Subcutaneous abdominal adipose tissue (tissue), 5 donors: ENCODE measurements at regions not wholly inside any gene's neighbourhood (a gene's known extent, or its start where the extent isn't known, plus 50 kb on each side); places are given as distances from the start of the nearest gene placed in this dataset.

ENCODE experiments used
- H3K27ac ChIP-seq: one replicate; pipeline ENCODE4 v1.7.0; 2013; ENCODE audit warnings: low read depth, mild to moderate bottlenecking, inconsistent platforms, low read length, moderate library complexity
- H3K27me3 ChIP-seq, 5 donors: one replicate each; pipeline ENCODE4 v1.7.0; 2013; ENCODE audit warnings: low read length in 5 of 5, inconsistent platforms in 1 of 5; ENCODE audit not compliant: control insufficient read depth in 5 of 5, insufficient read depth in 4 of 5
- H3K36me3 ChIP-seq, 5 donors: one replicate each; pipeline ENCODE4 v1.7.0; 2013; ENCODE audit warnings: low read length in 5 of 5; ENCODE audit not compliant: control insufficient read depth in 5 of 5, insufficient read depth in 5 of 5
- H3K4me1 ChIP-seq, 5 donors: one replicate each; pipeline ENCODE4 v1.7.0; 2013; ENCODE audit warnings: low read length in 5 of 5, mild to moderate bottlenecking in 3 of 5, moderate library complexity in 1 of 5; ENCODE audit not compliant: control insufficient read depth in 5 of 5, insufficient read depth in 5 of 5
- H3K4me3 ChIP-seq, 5 donors: one replicate each; pipeline ENCODE4 v1.7.0; 2013; ENCODE audit warnings: low read length in 5 of 5, low read depth in 1 of 5
- H3K9ac ChIP-seq, 5 donors: one replicate each; pipeline ENCODE4 v1.7.0; 2013; ENCODE audit warnings: low read length in 5 of 5, mild to moderate bottlenecking in 4 of 5, moderate library complexity in 3 of 5
- H3K9me3 ChIP-seq, 5 donors: one replicate each; pipeline ENCODE4 v1.7.0; 2013; ENCODE audit warnings: low read length in 5 of 5; ENCODE audit not compliant: control insufficient read depth in 5 of 5
- donor health status: healthy.
- donor health status: healthy.
- donor health status: healthy.
- donor health status: healthy.
- donor health status: healthy.

- Histone ChIP-seq H3K9ac (peak overlapping the region in 1 of 5 donors; percentile 40), H3K9me3 (no peaks in the 10 kb centered on the region), H3K27ac (no peak overlapping the region), H3K36me3 (no peaks in the 10 kb centered on the region), H3K27me3 (no peaks in the 10 kb centered on the region), H3K4me1 (peaks cover 6 to 30% (median 16%) of the 10 kb centered on the region in 5 donors), H3K4me3 (no peak overlapping the region)
These were observed 229.2 kb downstream of the PRL start for GRCh38 chr6:22067671-22068070.

- Histone ChIP-seq H3K9ac (no peak overlapping the region), H3K4me1 (peaks cover 6 to 21% (median 14%) of the 10 kb centered on the region in 5 donors), H3K27me3 (no peaks in the 10 kb centered on the region), H3K36me3 (no peaks in the 10 kb centered on the region), H3K27ac (no peak overlapping the region), H3K4me3 (no peak overlapping the region), H3K9me3 (no peaks in the 10 kb centered on the region)
These were observed 228.1 kb downstream of the PRL start for GRCh38 chr6:22068561-22069305.

- Histone ChIP-seq H3K9ac (no peak overlapping the region), H3K27me3 (no peaks in the 10 kb centered on the region), H3K4me3 (no peak overlapping the region), H3K4me1 (peaks cover 6 to 21% (median 18%) of the 10 kb centered on the region in 5 donors), H3K36me3 (no peaks in the 10 kb centered on the region), H3K27ac (no peak overlapping the region), H3K9me3 (no peaks in the 10 kb centered on the region)
These were observed 227.5 kb downstream of the PRL start for GRCh38 chr6:22069306-22069800.

- H3K27me3 ChIP-seq = no peaks in the 10 kb centered on the region
- H3K36me3 ChIP-seq = no peaks in the 10 kb centered on the region
- H3K9me3 ChIP-seq = no peaks in the 10 kb centered on the region
- peak overlapping the region; percentile 14 for H3K27ac ChIP-seq
- H3K4me1 ChIP-seq = peaks cover 6 to 21% (median 18%) of the 10 kb centered on the region in 5 donors
- H3K4me3 ChIP-seq = peak overlapping the region; percentile 34 to 42 (median 38)
- peak overlapping the region in 2 of 5 donors; percentile 44 to 47 for H3K9ac ChIP-seq
These were observed 225.4 kb downstream of the PRL start for GRCh38 chr6:22071270-22072041.

- Histone ChIP-seq H3K27ac (no peak overlapping the region), H3K27me3 (no peaks in the 10 kb centered on the region), H3K4me1 (peaks cover 0 to 12% (median 10%) of the 10 kb centered on the region in 5 donors), H3K9me3 (no peaks in the 10 kb centered on the region), H3K9ac (no peak overlapping the region), H3K4me3 (no peak overlapping the region), H3K36me3 (no peaks in the 10 kb centered on the region)
These were observed 223.9 kb downstream of the PRL start for GRCh38 chr6:22072949-22073348.

- H3K4me3 ChIP-seq = no peak overlapping the region
- no peaks in the 10 kb centered on the region for H3K36me3 ChIP-seq
- no peaks in the 10 kb centered on the region for H3K9me3 ChIP-seq
- no peaks in the 10 kb centered on the region for H3K27me3 ChIP-seq
- H3K27ac ChIP-seq = no peak overlapping the region
- peaks cover 0 to 12% (median 10%) of the 10 kb centered on the region in 5 donors for H3K4me1 ChIP-seq
- H3K9ac ChIP-seq = no peak overlapping the region
These were observed 223.2 kb downstream of the PRL start for GRCh38 chr6:22073516-22074198.

GRCh38 chr6:22078288-22078687 lies 218.5 kb downstream of the PRL start:
- Histone ChIP-seq H3K4me1 (peaks cover 0 to 24% (median 6%) of the 10 kb centered on the region in 5 donors), H3K9ac (no peak overlapping the region), H3K36me3 (no peaks in the 10 kb centered on the region), H3K9me3 (no peaks in the 10 kb centered on the region), H3K27ac (no peak overlapping the region), H3K27me3 (no peaks in the 10 kb centered on the region), H3K4me3 (no peak overlapping the region)

- peaks cover 0 to 20% (median 6%) of the 10 kb centered on the region in 5 donors for H3K4me1 ChIP-seq
- H3K27me3 ChIP-seq = no peaks in the 10 kb centered on the region
- H3K4me3 ChIP-seq = no peak overlapping the region
- H3K9ac ChIP-seq = no peak overlapping the region
- H3K9me3 ChIP-seq = no peaks in the 10 kb centered on the region
- H3K36me3 ChIP-seq = no peaks in the 10 kb centered on the region
- no peak overlapping the region for H3K27ac ChIP-seq
These were observed 217.9 kb downstream of the PRL start for GRCh38 chr6:22078802-22079545.

- Histone ChIP-seq H3K4me1 (peaks cover 0 to 19% (median 6%) of the 10 kb centered on the region in 5 donors), H3K9me3 (no peaks in the 10 kb centered on the region), H3K4me3 (no peak overlapping the region), H3K27ac (no peak overlapping the region), H3K9ac (no peak overlapping the region), H3K27me3 (no peaks in the 10 kb centered on the region), H3K36me3 (no peaks in the 10 kb centered on the region)
These were observed 217.1 kb downstream of the PRL start for GRCh38 chr6:22079783-22080182.
